Suprapubic skin (tissue), 4 donors: ENCODE measurements at regions not wholly inside any gene's neighbourhood (a gene's known extent, or its start where the extent isn't known, plus 50 kb on each side); places are given as distances from the start of the nearest gene placed in this dataset.

Experiments
- DNase-seq, 2 donors: peaks; one replicate each; pipeline ENCODE4 v3.0.0-alpha.2; 2019; ENCODE audit warnings: low spot score in 2 of 2
- H3K27ac ChIP-seq: fragments of 200-600 bp; sonication (generic); one replicate; pipeline ENCODE4 v1.5.1; 2019
- H3K27me3 ChIP-seq: fragments of 200-600 bp; sonication (generic); one replicate; pipeline ENCODE4 v1.5.1; 2019
- H3K36me3 ChIP-seq: fragments of 200-600 bp; sonication (generic); one replicate; pipeline ENCODE4 v1.5.1; 2019
- H3K4me1 ChIP-seq: fragments of 200-600 bp; sonication (generic); one replicate; pipeline ENCODE4 v1.5.1; 2019
- H3K4me3 ChIP-seq: fragments of 200-600 bp; sonication (generic); one replicate; pipeline ENCODE4 v1.5.1; 2019; ENCODE audit warnings: mild to moderate bottlenecking
- H3K9me3 ChIP-seq: fragments of 200-600 bp; sonication (generic); one replicate; pipeline ENCODE4 v1.5.1; 2019
- CTCF ChIP-seq, 2 donors: fragments of 200-600 bp in 1 of 2; fragments of 450-650 bp in 1 of 2; sonication (generic) in 1 of 2; IDR thresholded peaks; one replicate each; pipeline ENCODE4 v1.5.1; 2016 to 2019; ENCODE audit warnings: antibody characterized with exemption in 2 of 2, mild to moderate bottlenecking in 1 of 2, moderate library complexity in 1 of 2
- EP300 ChIP-seq: sonication (generic); formaldehyde crosslinking; IDR thresholded peaks from one replicate; pipeline ENCODE4 v1.6.1; 2017; ENCODE audit warnings: antibody characterized with exemption
- POLR2A ChIP-seq, 2 donors: fragments of 450-650 bp; IDR thresholded peaks; one replicate each; pipeline ENCODE4 v1.6.1; 2017; ENCODE audit warnings: antibody characterized with exemption in 2 of 2, mild to moderate bottlenecking in 2 of 2, moderate library complexity in 2 of 2
- POLR2AphosphoS5 ChIP-seq, 3 donors: sonication (generic); formaldehyde crosslinking; IDR thresholded peaks; one replicate each; pipeline ENCODE4 v1.6.1; 2017; ENCODE audit warnings: antibody characterized with exemption in 3 of 3
- WGBS: methylation state at CpG from one replicate; pipeline ENCODE4 v1.1.5; 2018; 5-methylcytosine and 5-hydroxymethylcytosine counted together

DNA sequence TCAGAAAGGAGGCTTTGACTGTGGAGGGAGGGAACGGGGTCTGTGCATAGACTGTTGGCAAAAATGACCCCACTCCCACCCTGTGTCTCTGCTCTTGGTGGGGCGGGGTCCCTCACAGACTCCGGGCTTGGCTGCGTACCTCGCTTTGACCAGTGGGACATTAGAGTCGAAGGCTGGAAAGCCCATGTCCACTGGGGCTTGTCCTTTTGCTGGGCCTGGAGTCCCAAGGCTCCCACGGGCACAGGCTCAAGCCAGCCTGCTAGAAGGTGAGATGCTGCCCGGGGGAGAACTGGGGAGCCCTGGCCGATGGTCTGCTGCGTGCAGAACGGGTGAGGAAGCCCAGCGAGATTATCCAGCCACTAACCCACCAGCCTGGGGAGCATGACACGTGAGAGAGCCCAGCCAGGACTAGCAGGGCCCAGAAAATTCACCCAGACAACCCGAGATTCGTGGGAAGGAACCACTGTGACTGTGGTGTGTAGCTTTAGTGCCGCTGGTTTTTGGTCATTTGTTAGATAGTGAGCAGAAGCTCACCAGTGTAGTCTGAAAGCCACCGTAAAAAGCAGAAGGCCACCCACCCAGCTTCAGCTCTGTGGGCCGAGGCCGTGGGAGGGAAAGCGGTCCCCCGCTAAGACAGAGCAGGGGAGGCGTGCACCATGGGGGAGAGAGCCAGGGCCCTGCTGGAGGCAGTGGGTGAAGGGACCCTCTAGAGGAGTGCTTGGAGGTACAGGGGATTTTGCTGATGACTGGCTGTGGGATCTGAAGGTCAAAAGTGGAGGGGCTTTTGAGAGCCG, 78.3 kb upstream of the C1orf174 start:
- H3K36me3 ChIP-seq: no peaks in the 10 kb centered on the region
- TF ChIP-seq CTCF (IDR thresholded peaks at IDR 0.05) (no peak), EP300 (no peak)
- H3K27me3 ChIP-seq: peaks cover 31% of the 10 kb centered on the region
- no peak overlapping the region for H3K27ac ChIP-seq
- H3K4me1 ChIP-seq: no peaks in the 10 kb centered on the region
- no peak for DNase-seq
- 92% methylated on average over 18 of the region's 23 CpGs for WGBS
- no peak overlapping the region for H3K4me3 ChIP-seq
- H3K9me3 ChIP-seq: no peaks in the 10 kb centered on the region

DNA sequence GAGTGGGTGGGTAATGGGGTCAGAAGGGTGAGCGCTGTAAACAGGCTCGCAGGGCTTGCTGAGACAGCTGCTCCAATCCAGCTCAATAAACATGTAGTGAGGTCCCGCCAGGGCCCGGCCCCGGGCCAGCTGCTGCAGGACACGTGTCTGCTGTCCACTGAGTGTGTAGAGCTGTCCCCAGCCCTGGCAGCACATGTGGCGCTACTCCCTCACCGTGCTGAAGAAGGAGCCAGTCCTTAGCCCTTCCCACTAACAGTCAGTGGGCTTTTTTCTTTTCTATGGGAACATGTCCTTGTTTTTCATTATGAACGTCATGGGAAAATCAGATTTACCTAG, 78.9 kb upstream of the C1orf174 start:
- Histone ChIP-seq H3K27me3 (peaks cover 27% of the 10 kb centered on the region), H3K27ac (no peak overlapping the region), H3K4me3 (no peak overlapping the region), H3K9me3 (no peaks in the 10 kb centered on the region), H3K36me3 (no peaks in the 10 kb centered on the region), H3K4me1 (no peaks in the 10 kb centered on the region)
- no peak for DNase-seq
- 68% methylated on average over 9 of the region's 9 CpGs for WGBS
- no peak for TF ChIP-seq CTCF (IDR thresholded peaks at IDR 0.05)
- no peak for TF ChIP-seq POLR2AphosphoS5 (IDR thresholded peaks at IDR 0.05)
- TF ChIP-seq EP300: no peak
- TF ChIP-seq POLR2A (IDR thresholded peaks at IDR 0.05): no peak

DNA sequence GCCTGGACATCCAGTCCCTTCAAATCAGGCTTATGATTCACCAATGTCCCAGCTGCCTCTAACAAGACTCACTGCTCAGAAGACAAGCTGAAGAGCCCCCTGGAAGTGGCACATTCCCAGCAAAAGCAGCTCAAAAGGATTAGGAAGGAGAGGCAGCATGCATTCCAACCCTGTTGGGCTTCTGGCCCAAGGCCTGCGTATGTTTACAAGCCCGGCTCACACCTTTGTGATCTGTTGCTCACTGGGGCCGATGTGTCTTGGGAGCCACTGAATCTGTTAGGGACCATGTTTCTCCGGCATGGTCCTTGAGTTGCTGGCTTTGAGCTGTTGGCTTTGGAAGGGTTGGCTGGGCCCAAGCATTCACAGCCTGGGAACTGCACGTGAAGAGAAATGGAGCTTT, 81.2 kb upstream of the C1orf174 start:
- Histone ChIP-seq H3K4me1 (no peaks in the 10 kb centered on the region), H3K4me3 (no peak overlapping the region), H3K36me3 (no peaks in the 10 kb centered on the region), H3K27me3 (peaks cover 22% of the 10 kb centered on the region), H3K9me3 (no peaks in the 10 kb centered on the region), H3K27ac (no peak overlapping the region)
- TF ChIP-seq POLR2AphosphoS5 (IDR thresholded peaks at IDR 0.05) (no peak), CTCF (IDR thresholded peaks at IDR 0.05) (no peak), POLR2A (IDR thresholded peaks at IDR 0.05) (no peak), EP300 (no peak)
- 64% methylated on average over 4 of the region's 5 CpGs for WGBS
- DNase-seq: no peak

DNA sequence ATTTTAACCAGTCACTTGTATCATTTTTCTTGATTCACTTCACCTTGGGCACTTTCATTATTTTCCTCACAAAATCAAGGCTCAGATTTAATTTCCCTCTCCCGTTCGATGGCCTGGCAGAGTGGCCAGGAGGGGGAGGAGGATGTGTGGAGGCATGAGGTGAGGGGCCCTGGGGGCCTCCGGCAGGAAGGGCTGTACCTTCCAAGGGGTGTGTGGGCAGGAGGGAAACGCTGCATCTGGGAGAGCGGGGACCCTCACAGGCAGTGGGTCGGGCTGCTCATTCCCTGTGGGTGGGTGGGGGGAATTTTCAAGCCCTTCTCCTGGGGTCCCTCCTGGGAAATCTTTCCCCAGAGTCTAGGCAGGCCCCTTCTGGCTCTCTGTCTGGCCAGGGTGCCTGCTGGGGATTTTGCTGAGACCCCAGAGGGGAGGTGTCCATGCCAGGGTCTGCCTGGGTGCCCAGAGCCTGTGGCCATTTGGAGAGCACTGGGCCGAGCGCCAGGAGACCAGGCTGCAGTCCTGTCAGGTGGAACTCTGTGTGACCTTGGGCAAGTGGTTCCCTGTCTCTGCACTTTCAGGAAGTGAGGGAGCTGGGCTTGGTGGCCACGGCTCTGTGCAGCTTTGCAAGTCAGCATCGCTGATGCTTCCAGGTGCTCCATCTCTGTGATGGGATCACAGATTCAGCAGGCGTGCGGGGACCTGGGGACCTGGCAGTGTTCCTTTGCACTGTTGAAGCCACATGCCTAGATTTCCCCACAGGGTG, 81.9 kb upstream of the C1orf174 start:
- no peaks in the 10 kb centered on the region for H3K4me1 ChIP-seq
- DNase-seq: no peak
- H3K9me3 ChIP-seq: no peaks in the 10 kb centered on the region
- WGBS: 27% methylated on average over 4 of the region's 12 CpGs
- H3K27me3 ChIP-seq: peaks cover 21% of the 10 kb centered on the region
- no peak overlapping the region for H3K4me3 ChIP-seq
- H3K36me3 ChIP-seq: no peaks in the 10 kb centered on the region
- H3K27ac ChIP-seq: no peak overlapping the region
- TF ChIP-seq POLR2A (IDR thresholded peaks at IDR 0.05): no peak
- no peak for TF ChIP-seq POLR2AphosphoS5 (IDR thresholded peaks at IDR 0.05)
- TF ChIP-seq EP300: no peak
- TF ChIP-seq CTCF (IDR thresholded peaks at IDR 0.05): no peak

DNA sequence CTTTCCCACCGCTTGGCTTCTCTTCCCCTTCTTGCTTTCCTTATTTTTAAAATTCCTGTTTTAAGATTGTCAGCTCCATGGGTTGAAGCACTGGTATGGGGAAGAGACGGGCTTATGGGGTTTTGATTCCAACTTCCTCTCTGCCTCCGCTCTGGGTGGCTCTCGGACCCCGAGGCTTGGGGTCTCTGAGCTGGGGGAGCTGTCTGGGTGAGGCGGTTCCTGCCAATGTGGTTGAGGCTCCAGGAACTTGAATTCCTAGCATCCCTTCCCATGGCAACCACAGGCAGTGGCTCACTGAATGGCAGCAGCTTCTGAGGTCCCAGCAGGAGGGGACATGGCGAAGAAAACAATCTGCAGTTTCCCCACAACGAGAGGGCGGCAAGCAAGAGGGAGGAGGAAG, 83.1 kb upstream of the C1orf174 start:
- H3K4me3 ChIP-seq: no peak overlapping the region
- no peaks in the 10 kb centered on the region for H3K9me3 ChIP-seq
- no peaks in the 10 kb centered on the region for H3K36me3 ChIP-seq
- peaks cover 31% of the 10 kb centered on the region for H3K27me3 ChIP-seq
- no peak overlapping the region for H3K27ac ChIP-seq
- no peaks in the 10 kb centered on the region for H3K4me1 ChIP-seq
- no peak for TF ChIP-seq POLR2A (IDR thresholded peaks at IDR 0.05)
- no peak for TF ChIP-seq EP300
- TF ChIP-seq POLR2AphosphoS5 (IDR thresholded peaks at IDR 0.05): no peak
- TF ChIP-seq CTCF (IDR thresholded peaks at IDR 0.05): no peak
- WGBS: 70% methylated on average over 9 of the region's 9 CpGs
- DNase-seq: no peak
